Esophagus squamous epithelium (tissue), 4 donors: ENCODE measurements at regions not wholly inside any gene's neighbourhood (a gene's known extent, or its start where the extent isn't known, plus 50 kb on each side); places are given as distances from the start of the nearest gene placed in this dataset.

ENCODE experiments used
- CTCF ChIP-seq, 6 experiments: fragments of 450-650 bp in 4 of 6; fragments of 200-600 bp in 2 of 6; sonication (generic) in 2 of 6; IDR thresholded peaks; one replicate each; pipeline ENCODE4 v1.5.1; 2016 to 2019; ENCODE audit warnings: antibody characterized with exemption in 6 of 6, mild to moderate bottlenecking in 4 of 6, moderate library complexity in 4 of 6
- POLR2A ChIP-seq, 4 donors: fragments of 450-650 bp; IDR thresholded peaks; one replicate each; pipeline ENCODE4 v1.6.1; 2017; ENCODE audit warnings: antibody characterized with exemption in 4 of 4, mild to moderate bottlenecking in 4 of 4, moderate library complexity in 3 of 4

GRCh38 chr12:42677461-42677860 lies 87.9 kb upstream of the PRICKLE1 start:
- TF ChIP-seq CTCF (IDR thresholded peaks at IDR 0.05) (no peak), POLR2A (IDR thresholded peaks at IDR 0.05) (no peak)
